Endothelial cell of umbilical vein (primary cell): ENCODE measurements at regions not wholly inside any gene's neighbourhood (a gene's known extent, or its start where the extent isn't known, plus 50 kb on each side); places are given as distances from the start of the nearest gene placed in this dataset.

ENCODE experiments used
- BruUV-seq: library from RNA; stranded (reverse); fragments of 400-500 nt; replicated peaks from 2 replicates; lab custom pipeline; 2021; lab: Mats Ljungman, UMichigan
- CTCF ChIA-PET: fragments of 300-600, 350-600 bp; sonication (Branson Sonifier 250); formaldehyde crosslinking; loops from one replicate; lab custom pipeline; 2021; ENCODE audit warnings: antibody characterized with exemption, inconsistent platforms; lab: Charles Lee
- POLR2A ChIA-PET: fragments of 300-600, 350-600 bp; sonication (Branson Sonifier 250); formaldehyde crosslinking; loops from one replicate; lab custom pipeline; 2021; ENCODE audit warnings: antibody characterized with exemption, inconsistent platforms; lab: Charles Lee
- DNase-seq: peaks from one replicate; pipeline ENCODE4 v3.0.0-alpha.2; 2011; ENCODE audit warnings: low read depth, low spot score
- FAIRE-seq: peaks from 2 replicates; lab custom pipeline; 2011; peaks lifted over from hg19 to GRCh38; lab: Jason Lieb, UNC
- H2AFZ ChIP-seq: 2 replicates; pipeline ENCODE4 v1.6.0; 2012; ENCODE audit warnings: low read depth, low read length, control low read depth, inconsistent platforms
- H3K27ac ChIP-seq: 2 replicates; pipeline ENCODE4 v1.5.1; 2011; ENCODE audit warnings: low read depth, mild to moderate bottlenecking, control low read depth, low read length, moderate library complexity; ENCODE audit not compliant: insufficient read depth
- H3K27me3 ChIP-seq, 2 experiments: 2 replicates each; pipeline versions ENCODE4 v1.6.0 to v1.6.1; 2011; ENCODE audit warnings: low read length in 2 of 2, mixed read lengths in 1 of 2; ENCODE audit not compliant: control insufficient read depth in 2 of 2, insufficient read depth in 2 of 2
- H3K36me3 ChIP-seq, 2 experiments: 2 replicates in 1 of 2; 3 replicates in 1 of 2; pipeline ENCODE4 v1.5.1; 2011; ENCODE audit warnings: low read length in 2 of 2, mild to moderate bottlenecking in 1 of 2, moderate library complexity in 1 of 2; ENCODE audit not compliant: control insufficient read depth in 2 of 2, insufficient read depth in 2 of 2; ENCODE audit errors: extremely low read depth in 1 of 2
- H3K4me1 ChIP-seq: 3 replicates; pipeline ENCODE4 v1.5.1; 2011; ENCODE audit warnings: mild to moderate bottlenecking, low read length; ENCODE audit not compliant: control insufficient read depth, insufficient read depth; ENCODE audit errors: extremely low read depth
- H3K4me2 ChIP-seq: 2 replicates; pipeline ENCODE4 v1.6.1; 2011; ENCODE audit warnings: low read length, control low read depth, mixed read lengths; ENCODE audit not compliant: insufficient read depth
- H3K4me3 ChIP-seq, 3 experiments: fragments of 200-600 bp in 1 of 3; sonication (generic), shearing (Covaris generic) in 1 of 3; replicated peaks in 1 of 3; 2 replicates each; pipeline ENCODE4 v1.5.1; 2011 to 2016; ENCODE audit warnings: control low read depth in 3 of 3, low read length in 3 of 3, mild to moderate bottlenecking in 2 of 3, inconsistent platforms in 1 of 3, low read depth in 1 of 3, moderate library complexity in 1 of 3; ENCODE audit not compliant: insufficient read depth in 1 of 3
- H3K79me2 ChIP-seq: 2 replicates; pipeline ENCODE4 v1.6.0; 2012; ENCODE audit warnings: low read length, inconsistent platforms; ENCODE audit not compliant: control insufficient read depth, insufficient read depth
- H3K9ac ChIP-seq: replicated peaks from 2 replicates; pipeline ENCODE3; 2011; ENCODE audit warnings: low read length, control low read depth; ENCODE audit not compliant: insufficient read depth; ENCODE audit errors: extremely low read depth
- H3K9me1 ChIP-seq: replicated peaks from 3 replicates; pipeline ENCODE4 v1.6.0; 2011; ENCODE audit warnings: mild to moderate bottlenecking, low read length; ENCODE audit not compliant: control insufficient read depth, insufficient read depth; ENCODE audit errors: extremely low read depth
- H3K9me3 ChIP-seq: replicated peaks from 2 replicates; pipeline ENCODE4 v1.5.1; 2012; ENCODE audit warnings: low read length, inconsistent platforms; ENCODE audit not compliant: control insufficient read depth, insufficient read depth
- H4K20me1 ChIP-seq: replicated peaks from 2 replicates; pipeline ENCODE3; 2011; ENCODE audit warnings: mild to moderate bottlenecking, low read length; ENCODE audit not compliant: control insufficient read depth, insufficient read depth; ENCODE audit errors: extremely low read depth
- CTCF ChIP-seq, 2 donors: IDR thresholded peaks; 1 replicate in 1 of 2; 2 replicates in 1 of 2; pipeline ENCODE4 v1.5.1; 2011; ENCODE audit warnings: low read length in 2 of 2, mild to moderate bottlenecking in 2 of 2, moderate library complexity in 2 of 2, control low read depth in 1 of 2, inconsistent platforms in 1 of 2, low read depth in 1 of 2; ENCODE audit not compliant: insufficient read depth in 1 of 2; ENCODE audit errors: extremely low read depth in 1 of 2
- EZH2 ChIP-seq: IDR thresholded peaks from 2 replicates; pipeline ENCODE4 v1.6.1; 2012; ENCODE audit warnings: borderline replicate concordance, low read depth, mild to moderate bottlenecking, moderate library complexity, low read length, inconsistent platforms; ENCODE audit not compliant: severe bottlenecking
- FOS ChIP-seq: IDR thresholded peaks from 2 replicates; pipeline ENCODE4 v1.6.1; 2011; ENCODE audit warnings: mild to moderate bottlenecking, low read length, moderate library complexity, borderline replicate concordance; ENCODE audit not compliant: insufficient read depth
- GATA2 ChIP-seq: IDR thresholded peaks from 2 replicates; pipeline ENCODE4 v1.7.0; 2011; ENCODE audit warnings: low read depth, mild to moderate bottlenecking, moderate library complexity, mixed read lengths, low read length; ENCODE audit not compliant: insufficient read length, insufficient read depth
- MAX ChIP-seq: IDR thresholded peaks from 2 replicates; pipeline ENCODE4 v1.6.1; 2011; ENCODE audit not compliant: insufficient read depth, insufficient read length
- MYC ChIP-seq: IDR thresholded peaks from one replicate; pipeline ENCODE4 v1.6.1; 2011; ENCODE audit warnings: mild to moderate bottlenecking, low read depth, low read length
- POLR2A ChIP-seq: IDR thresholded peaks from 2 replicates; pipeline ENCODE4 v1.6.1; 2012; ENCODE audit warnings: low read depth, mild to moderate bottlenecking, control low read depth, low read length
- dilution Hi-C: fragments of 300-500 bp; cut with MboI; formaldehyde crosslinking; loops from one replicate; pipeline ENCODE4 v1.15.0; 2019; ENCODE audit warnings: low sequenced_read_pairs; ENCODE audit not compliant: extremely low pct_ligation_motif_present
- intact Hi-C: fragments of 100-400 bp; cut with micrococcal nuclease; formaldehyde crosslinking; loops from one replicate; pipeline ENCODE4 v1.10.0; 2022

DNA sequence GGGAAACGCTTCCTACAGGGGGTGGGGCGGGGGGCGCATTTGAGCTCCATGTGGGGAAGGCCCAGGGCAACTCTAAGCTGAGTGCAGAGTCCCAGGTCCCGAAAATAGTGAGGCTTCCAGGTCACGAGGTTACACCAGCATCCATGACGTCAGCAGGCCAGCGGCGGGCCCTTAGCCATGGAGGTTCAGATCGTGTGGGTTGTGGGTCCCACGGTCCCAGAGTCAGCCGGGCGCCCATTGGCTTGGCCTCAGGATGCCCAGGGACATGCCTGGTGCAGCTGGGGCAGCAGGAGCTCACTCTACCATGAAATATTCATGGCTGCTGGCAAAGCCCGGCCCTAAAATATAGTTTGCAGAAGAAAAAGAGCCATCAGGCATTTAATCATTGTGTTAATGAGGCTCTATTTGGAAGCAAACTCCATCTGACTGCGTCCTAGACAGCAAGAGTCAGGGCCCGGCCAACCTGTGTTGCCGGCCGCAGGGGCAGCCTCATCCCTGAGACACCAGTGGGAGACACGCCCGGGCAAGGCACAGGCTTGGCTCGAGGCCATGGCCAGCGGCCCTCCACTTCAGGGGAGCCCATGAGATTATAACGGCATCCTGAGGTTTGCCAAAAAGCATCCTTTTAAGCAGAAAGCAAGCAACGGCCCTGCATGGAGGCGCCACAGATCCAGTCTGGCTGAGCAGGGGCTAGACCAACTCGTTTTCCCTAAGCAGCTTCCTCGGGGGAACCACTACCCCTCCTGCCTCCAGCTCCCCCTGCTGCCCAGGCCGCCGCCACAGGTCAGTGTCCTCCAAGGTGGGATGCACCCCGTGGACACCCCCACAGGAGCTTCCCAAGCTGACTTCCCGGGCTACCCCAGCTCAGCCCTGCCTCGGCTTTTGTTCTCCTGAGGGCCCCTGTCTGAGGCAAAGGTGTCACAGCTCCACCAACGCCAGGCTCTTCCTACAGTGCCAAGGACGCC is 108.9 kb upstream of the PPP1R26 start:
- Histone ChIP-seq H2AFZ (no peak overlapping the region), H3K9ac (no peak overlapping the region), H3K9me3 (no peaks in the 10 kb centered on the region), H3K27me3 (no peaks in the 10 kb centered on the region), H3K4me1 (no peaks in the 10 kb centered on the region), H4K20me1 (no peaks in the 10 kb centered on the region), H3K79me2 (no peaks in the 10 kb centered on the region), H3K4me3 (no peak overlapping the region), H3K36me3 (no peaks in the 10 kb centered on the region), H3K9me1 (no peaks in the 10 kb centered on the region), H3K27ac (no peak overlapping the region), H3K4me2 (no peak overlapping the region)
- dilution Hi-C loops (no loop called here), intact Hi-C loops (no loop called here)
- TF ChIP-seq MAX (no peak), GATA2 (no peak), EZH2 (no peak), FOS (no peak), CTCF (IDR thresholded peaks at IDR 0.05; ENCODE audit: extremely low read depth in 1 of 2, insufficient read depth in 1 of 2, low read depth in 1 of 2, low read length in 2 of 2) (no peak), POLR2A (no peak), MYC (no peak)
- CTCF ChIA-PET, result no interaction called here
- no TSS peak for BruUV-seq
- POLR2A ChIA-PET, result no interaction called here
- FAIRE-seq (no peak), DNase-seq (no peak)
